GM23248 (cell line): ENCODE measurements at regions not wholly inside any gene's neighbourhood (a gene's known extent, or its start where the extent isn't known, plus 50 kb on each side); places are given as distances from the start of the nearest gene placed in this dataset.

Experiments used
- DNase-seq: peaks from one replicate; pipeline ENCODE4 v3.0.0-alpha.2; 2015
- H2AFZ ChIP-seq: fragments of 200-600 bp; sonication (generic); 2 replicates; pipeline ENCODE4 v1.6.1; 2016; ENCODE audit warnings: antibody characterized with exemption
- H3F3A ChIP-seq: fragments of 200-600 bp; sonication (generic); 2 replicates; pipeline ENCODE4 v1.6.1; 2016; ENCODE audit warnings: mild to moderate bottlenecking, antibody characterized with exemption, mixed run types; ENCODE audit not compliant: insufficient read depth
- H3K27ac ChIP-seq: fragments of 200-600 bp; sonication (generic); 2 replicates; pipeline ENCODE4 v1.5.1; 2016; ENCODE audit warnings: mild to moderate bottlenecking
- H3K27me3 ChIP-seq: fragments of 200-600 bp; sonication (generic); replicated peaks from 2 replicates; pipeline ENCODE4 v1.6.1; 2016; ENCODE audit warnings: mild to moderate bottlenecking; ENCODE audit not compliant: insufficient read depth
- H3K36me3 ChIP-seq: fragments of 200-600 bp; sonication (generic); 2 replicates; pipeline ENCODE4 v1.6.1; 2016; ENCODE audit warnings: low read depth, mild to moderate bottlenecking
- H3K4me1 ChIP-seq: fragments of 200-600 bp; sonication (generic); 2 replicates; pipeline ENCODE4 v1.6.1; 2016; ENCODE audit warnings: mild to moderate bottlenecking; ENCODE audit not compliant: insufficient read depth
- H3K4me2 ChIP-seq: fragments of 200-600 bp; sonication (generic); one replicate; pipeline ENCODE4 v1.6.1; 2016; ENCODE audit warnings: mild to moderate bottlenecking; ENCODE audit not compliant: unreplicated experiment
- H3K4me3 ChIP-seq: fragments of 200-600 bp; sonication (generic); 2 replicates; pipeline ENCODE4 v1.5.1; 2016; ENCODE audit warnings: mild to moderate bottlenecking
- H3K79me2 ChIP-seq: fragments of 200-600 bp; sonication (generic); 2 replicates; pipeline ENCODE4 v1.6.1; 2016; ENCODE audit warnings: mild to moderate bottlenecking; ENCODE audit not compliant: insufficient read depth
- H3K9ac ChIP-seq: fragments of 200-600 bp; sonication (generic); 2 replicates; pipeline ENCODE4 v1.6.1; 2016; ENCODE audit warnings: mild to moderate bottlenecking
- H3K9me2 ChIP-seq: fragments of 200-600 bp; sonication (generic); 2 replicates; pipeline ENCODE4 v1.6.1; 2016; ENCODE audit warnings: mixed run types, mild to moderate bottlenecking, moderate library complexity; ENCODE audit not compliant: insufficient read depth
- H3K9me3 ChIP-seq: fragments of 200-600 bp; sonication (generic); one replicate; pipeline ENCODE4 v1.6.1; 2017; ENCODE audit warnings: low read depth
- H4K20me1 ChIP-seq: fragments of 200-600 bp; sonication (generic); 2 replicates; pipeline ENCODE4 v1.6.0; 2016; ENCODE audit not compliant: insufficient read depth
- EZH2 ChIP-seq: fragments of 200-600 bp; sonication (generic); IDR thresholded peaks from 2 replicates; pipeline ENCODE4 v1.6.1; 2018; ENCODE audit warnings: antibody characterized with exemption, mild to moderate bottlenecking; ENCODE audit not compliant: insufficient read depth, poor library complexity, severe bottlenecking
- EZH2phosphoT487 ChIP-seq: fragments of 200-600 bp; sonication (generic); IDR thresholded peaks from 2 replicates; pipeline ENCODE4 v1.6.1; 2018; ENCODE audit warnings: antibody characterized with exemption, moderate library complexity, mild to moderate bottlenecking, low read depth; ENCODE audit not compliant: insufficient read depth
- WGBS, 2 experiments: methylation state at CpG; one replicate each; pipeline ENCODE4 v1.1.6; 2015 to 2017; ENCODE audit warnings: low lambda C conversion rate in 2 of 2, low coverage in 1 of 2; ENCODE audit errors: missing lambda C conversion rate in 2 of 2; 5-methylcytosine and 5-hydroxymethylcytosine counted together
- in situ Hi-C: fragments of 300-500 bp; cut with MboI; formaldehyde crosslinking; loops from 2 replicates; pipeline ENCODE4 v1.15.0; 2020

- Histone ChIP-seq H3K9me2 (no peaks in the 10 kb centered on the region), H3K4me2 (no peak overlapping the region), H4K20me1 (no peaks in the 10 kb centered on the region), H3F3A (no peaks in the 10 kb centered on the region), H3K79me2 (no peaks in the 10 kb centered on the region), H3K27ac (no peak overlapping the region), H3K27me3 (no peaks in the 10 kb centered on the region), H2AFZ (no peak overlapping the region), H3K4me3 (no peak overlapping the region), H3K9ac (no peak overlapping the region), H3K4me1 (no peaks in the 10 kb centered on the region), H3K9me3 (no peaks in the 10 kb centered on the region), H3K36me3 (no peaks in the 10 kb centered on the region)
- 67 to 68% methylated on average over 4 of the region's 4 CpGs for WGBS, 2 experiments
- peak; percentile 28 for DNase-seq
- no peak for TF ChIP-seq EZH2
- TF ChIP-seq EZH2phosphoT487 = no peak
- in situ Hi-C loops = no loop called here
These were observed 248.3 kb downstream of the KCNE4 start for GRCh38 chr2:223300326-223300725.

- Histone ChIP-seq H3F3A (no peaks in the 10 kb centered on the region), H3K27ac (no peak overlapping the region), H3K9me3 (no peaks in the 10 kb centered on the region), H3K79me2 (no peaks in the 10 kb centered on the region), H3K36me3 (no peaks in the 10 kb centered on the region), H3K27me3 (no peaks in the 10 kb centered on the region), H4K20me1 (no peaks in the 10 kb centered on the region), H3K4me3 (no peak overlapping the region), H3K9me2 (no peaks in the 10 kb centered on the region), H3K4me2 (no peak overlapping the region), H3K4me1 (no peaks in the 10 kb centered on the region), H3K9ac (no peak overlapping the region), H2AFZ (no peak overlapping the region)
- DNase-seq = peak; percentile 23
- no peak for TF ChIP-seq EZH2phosphoT487
- no peak for TF ChIP-seq EZH2
- 59 to 72% methylated on average over 3 of the region's 3 CpGs for WGBS, 2 experiments
- in situ Hi-C loops = no loop called here
These were observed 254.4 kb downstream of the KCNE4 start for GRCh38 chr2:223306371-223306770.

GRCh38 chr2:223311889-223312680 is 260.1 kb downstream of the KCNE4 start:
- H3K27me3 ChIP-seq = no peaks in the 10 kb centered on the region
- H3K9me2 ChIP-seq = no peaks in the 10 kb centered on the region
- DNase-seq = no peak
- no peak for TF ChIP-seq EZH2phosphoT487
- TF ChIP-seq EZH2 = no peak
- H3K9me3 ChIP-seq = no peaks in the 10 kb centered on the region
- WGBS, 2 experiments = 79 to 81% methylated on average over 11 of the region's 11 CpGs
- H3K4me1 ChIP-seq = peaks cover 16% of the 10 kb centered on the region
- H3K9ac ChIP-seq = no peak overlapping the region
- no peak overlapping the region for H3K27ac ChIP-seq
- H3K79me2 ChIP-seq = no peaks in the 10 kb centered on the region
- no peaks in the 10 kb centered on the region for H3K36me3 ChIP-seq
- no peak overlapping the region for H3K4me3 ChIP-seq
- 0 out of 2 replicates have a peak, but pooled peaks cover 4% of the 10 kb centered on the region for H3F3A ChIP-seq
- no peak overlapping the region for H3K4me2 ChIP-seq
- no peaks in the 10 kb centered on the region for H4K20me1 ChIP-seq
- in situ Hi-C loops = no loop called here
- no peak overlapping the region for H2AFZ ChIP-seq

- H3F3A ChIP-seq = 0 out of 2 replicates have a peak, but pooled peaks cover 4% of the 10 kb centered on the region
- H3K27ac ChIP-seq = no peak overlapping the region
- 7 to 18% methylated on average over 2 of the region's 2 CpGs for WGBS, 2 experiments
- H3K4me1 ChIP-seq = peaks cover 16% of the 10 kb centered on the region
- in situ Hi-C loops = no loop called here
- H4K20me1 ChIP-seq = no peaks in the 10 kb centered on the region
- no peak overlapping the region for H3K4me3 ChIP-seq
- no peak overlapping the region for H3K9ac ChIP-seq
- no peaks in the 10 kb centered on the region for H3K36me3 ChIP-seq
- no peak for TF ChIP-seq EZH2phosphoT487
- TF ChIP-seq EZH2 = no peak
- no peaks in the 10 kb centered on the region for H3K9me2 ChIP-seq
- no peak overlapping the region for H2AFZ ChIP-seq
- no peak overlapping the region for H3K4me2 ChIP-seq
- H3K9me3 ChIP-seq = no peaks in the 10 kb centered on the region
- DNase-seq = no peak
- H3K27me3 ChIP-seq = no peaks in the 10 kb centered on the region
- H3K79me2 ChIP-seq = no peaks in the 10 kb centered on the region
These were observed 261.1 kb downstream of the KCNE4 start for GRCh38 chr2:223313101-223313500.

- DNase-seq = peak; percentile 16
- Histone ChIP-seq H3K36me3 (no peaks in the 10 kb centered on the region), H3K4me1 (peaks cover 16% of the 10 kb centered on the region), H3F3A (0 out of 2 replicates have a peak, but pooled peaks cover 4% of the 10 kb centered on the region), H3K79me2 (no peaks in the 10 kb centered on the region), H3K9ac (no peak overlapping the region), H3K27me3 (no peaks in the 10 kb centered on the region), H4K20me1 (no peaks in the 10 kb centered on the region), H3K4me3 (no peak overlapping the region), H3K27ac (no peak overlapping the region), H3K9me2 (no peaks in the 10 kb centered on the region), H2AFZ (no peak overlapping the region), H3K9me3 (no peaks in the 10 kb centered on the region), H3K4me2 (no peak overlapping the region)
- TF ChIP-seq EZH2phosphoT487 = no peak
- no peak for TF ChIP-seq EZH2
- 40 to 45% methylated on average over 2 of the region's 2 CpGs for WGBS, 2 experiments
- in situ Hi-C loops = no loop called here
These were observed 262.8 kb downstream of the KCNE4 start for GRCh38 chr2:223314811-223315210.
